ENCODE measurements at regions not wholly inside any gene's neighbourhood (a gene's known extent, or its start where the extent isn't known, plus 50 kb on each side); places are given as distances from the start of the nearest gene placed in this dataset.

GRCh38 chr3:187920913-187921312 is 175.6 kb upstream of the BCL6 start:
- Histone ChIP-seq H3K27me3 (ENCODE audit: control insufficient read depth in 2 of 2, insufficient read depth in 2 of 2, low read length in 2 of 2) (peaks cover 0 to 4% of the 10 kb centered on the region in 2 experiments), H3K27ac (ENCODE audit: insufficient read depth, low read depth, low read length) (no peak overlapping the region), H3K79me2 (ENCODE audit: control insufficient read depth, insufficient read depth, low read length) (no peaks in the 10 kb centered on the region), H3K4me3 (replicated peaks in 1 of 3; ENCODE audit: insufficient read depth in 1 of 3, low read depth in 1 of 3, low read length in 3 of 3) (no peak overlapping the region), H3K9me1 (replicated peaks; ENCODE audit: control insufficient read depth, extremely low read depth, insufficient read depth, low read length) (no peaks in the 10 kb centered on the region), H3K9ac (replicated peaks; ENCODE audit: extremely low read depth, insufficient read depth, low read length) (no peak overlapping the region), H4K20me1 (replicated peaks; ENCODE audit: control insufficient read depth, extremely low read depth, insufficient read depth, low read length) (no peaks in the 10 kb centered on the region), H3K36me3 (ENCODE audit: control insufficient read depth in 2 of 2, extremely low read depth in 1 of 2, insufficient read depth in 2 of 2, low read length in 2 of 2) (no peaks in the 10 kb centered on the region), H3K4me1 (ENCODE audit: control insufficient read depth, extremely low read depth, insufficient read depth, low read length) (no peaks in the 10 kb centered on the region), H3K4me2 (ENCODE audit: insufficient read depth, low read length) (no peak overlapping the region), H3K9me3 (replicated peaks; ENCODE audit: control insufficient read depth, insufficient read depth, low read length) (no peaks in the 10 kb centered on the region), H2AFZ (ENCODE audit: low read depth, low read length) (no peak overlapping the region)
- dilution Hi-C loops (cut with MboI; ENCODE audit: extremely low pct_ligation_motif_present, low sequenced_read_pairs) (no loop called here), intact Hi-C loops (cut with micrococcal nuclease) (no loop called here)
- ChIA-PET POLR2A (no interaction called here), CTCF (interaction anchor here (1.6 kb wide), 1 partner anchor 10 kb away, joined by 3 read pairs; no protein-coding TSS in a partner anchor)
- BruUV-seq (replicated peaks): no TSS peak
- TF ChIP-seq POLR2AphosphoS5 (IDR thresholded peaks at IDR 0.05; ENCODE audit: insufficient read depth, low read depth, low read length) (no peak), FOS (IDR thresholded peaks at IDR 0.05; ENCODE audit: borderline replicate concordance, insufficient read depth, low read length) (no peak), JUN (IDR thresholded peaks at IDR 0.05; ENCODE audit: borderline replicate concordance, insufficient read depth, insufficient read length, low read depth) (no peak), POLR2A (IDR thresholded peaks at IDR 0.05; ENCODE audit: low read depth, low read length) (no peak), GATA2 (IDR thresholded peaks at IDR 0.05; ENCODE audit: insufficient read depth, insufficient read length, low read depth, low read length) (no peak), EZH2 (IDR thresholded peaks at IDR 0.05; ENCODE audit: borderline replicate concordance, low read depth, low read length, severe bottlenecking) (no peak), MYC (IDR thresholded peaks at IDR 0.05; ENCODE audit: low read depth, low read length) (no peak), MAX (IDR thresholded peaks at IDR 0.05; ENCODE audit: insufficient read depth, insufficient read length) (no peak)
- TF ChIP-seq, protein P1, sequence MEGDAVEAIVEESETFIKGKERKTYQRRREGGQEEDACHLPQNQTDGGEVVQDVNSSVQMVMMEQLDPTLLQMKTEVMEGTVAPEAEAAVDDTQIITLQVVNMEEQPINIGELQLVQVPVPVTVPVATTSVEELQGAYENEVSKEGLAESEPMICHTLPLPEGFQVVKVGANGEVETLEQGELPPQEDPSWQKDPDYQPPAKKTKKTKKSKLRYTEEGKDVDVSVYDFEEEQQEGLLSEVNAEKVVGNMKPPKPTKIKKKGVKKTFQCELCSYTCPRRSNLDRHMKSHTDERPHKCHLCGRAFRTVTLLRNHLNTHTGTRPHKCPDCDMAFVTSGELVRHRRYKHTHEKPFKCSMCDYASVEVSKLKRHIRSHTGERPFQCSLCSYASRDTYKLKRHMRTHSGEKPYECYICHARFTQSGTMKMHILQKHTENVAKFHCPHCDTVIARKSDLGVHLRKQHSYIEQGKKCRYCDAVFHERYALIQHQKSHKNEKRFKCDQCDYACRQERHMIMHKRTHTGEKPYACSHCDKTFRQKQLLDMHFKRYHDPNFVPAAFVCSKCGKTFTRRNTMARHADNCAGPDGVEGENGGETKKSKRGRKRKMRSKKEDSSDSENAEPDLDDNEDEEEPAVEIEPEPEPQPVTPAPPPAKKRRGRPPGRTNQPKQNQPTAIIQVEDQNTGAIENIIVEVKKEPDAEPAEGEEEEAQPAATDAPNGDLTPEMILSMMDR (IDR thresholded peaks at IDR 0.05; ENCODE audit: extremely low read depth in 1 of 2, insufficient read depth in 1 of 2, low read depth in 1 of 2, low read length in 2 of 2): no peak
- FAIRE-seq: no peak
- DNase-seq (ENCODE audit: low read depth, low spot score): no peak
